SK-N-MC (cell line): ENCODE measurements at regions not wholly inside any gene's neighbourhood (a gene's known extent, or its start where the extent isn't known, plus 50 kb on each side); places are given as distances from the start of the nearest gene placed in this dataset.

Source experiments
- EZH2 ChIP-seq: fragments of 200-600 bp; sonication (generic); IDR thresholded peaks from one replicate; pipeline ENCODE4 v1.6.1; 2017; ENCODE audit warnings: antibody characterized with exemption
- POLR2AphosphoS5 ChIP-seq: IDR thresholded peaks from 2 replicates; pipeline ENCODE4 v1.6.1; 2012; ENCODE audit warnings: mild to moderate bottlenecking, low read depth, low read length, borderline replicate concordance

DNA sequence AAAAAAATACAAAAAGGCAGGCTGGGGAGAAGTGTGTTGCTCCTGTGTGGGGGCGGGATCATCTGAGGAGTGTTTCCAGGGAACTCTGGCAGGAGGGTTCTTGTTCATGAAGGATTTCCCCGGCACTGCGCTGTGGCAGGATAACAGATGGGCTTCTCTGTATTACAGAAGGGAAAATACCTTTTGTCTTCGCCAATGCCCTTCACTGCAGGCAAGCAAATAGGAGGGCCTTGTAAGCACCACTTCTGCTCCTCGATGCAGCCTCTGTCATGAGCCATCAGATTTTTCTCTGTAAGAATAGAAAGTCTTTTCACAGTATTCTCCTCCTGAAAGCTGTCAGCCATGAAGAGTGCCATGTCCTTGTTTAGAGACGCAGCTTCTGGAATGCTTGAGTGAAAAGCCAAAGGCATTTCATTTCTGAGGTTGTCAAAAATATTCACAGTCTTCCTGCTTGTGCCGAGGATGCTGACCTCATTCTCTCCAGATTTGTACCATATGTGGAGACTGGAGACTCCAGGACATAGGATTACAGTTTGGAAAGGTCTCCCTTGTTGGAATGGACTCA is 294.0 kb downstream of the YTHDC2 start:
- TF ChIP-seq POLR2AphosphoS5 (no peak), EZH2 (no peak)
